ENCODE measurements at regions not wholly inside any gene's neighbourhood (a gene's known extent, or its start where the extent isn't known, plus 50 kb on each side); places are given as distances from the start of the nearest gene placed in this dataset.
"Not testable (repeated sequence)": the region's sequence is repeated elsewhere in the genome, so short reads cannot be mapped to it uniquely, and the experiment has no call there.

- no peak for DNase-seq
These were observed 214.9 kb upstream of the EDNRB start for GRCh38 chr13:78133511-78133910.

GRCh38 chr13:78131811-78132210, 213.2 kb upstream of the EDNRB start:
- DNase-seq: no peak

GRCh38 chr13:78131346-78131745, 212.7 kb upstream of the EDNRB start:
- no peak for DNase-seq

- no peak for DNase-seq
These were observed 211.2 kb upstream of the EDNRB start for GRCh38 chr13:78129823-78130222.

GRCh38 chr13:78129359-78129758, 210.7 kb upstream of the EDNRB start:
- DNase-seq: no peak

- peak; percentile 19 to 56 for DNase-seq
These were observed 203.1 kb upstream of the EDNRB start for GRCh38 chr13:78121459-78122348.

- no peak for DNase-seq
These were observed 202.4 kb upstream of the EDNRB start for GRCh38 chr13:78121001-78121400.

GRCh38 chr13:78120144-78120543, 201.5 kb upstream of the EDNRB start:
- DNase-seq: not testable (repeated sequence)

- DNase-seq: not testable (repeated sequence)
These were observed 198.4 kb upstream of the EDNRB start for GRCh38 chr13:78117070-78117469.

GRCh38 chr13:78105656-78106055, 187.0 kb upstream of the EDNRB start:
- no peak for DNase-seq

GRCh38 chr13:78103936-78104335, 185.3 kb upstream of the EDNRB start:
- no peak for DNase-seq

GRCh38 chr13:78102741-78103140, 184.1 kb upstream of the EDNRB start:
- DNase-seq: no peak

GRCh38 chr13:78102121-78102677, 183.6 kb upstream of the EDNRB start:
- no peak for DNase-seq

- no peak for DNase-seq
These were observed 181.9 kb upstream of the EDNRB start for GRCh38 chr13:78100486-78100885.

- no peak for DNase-seq
These were observed 179.6 kb upstream of the EDNRB start for GRCh38 chr13:78098249-78098648.

- DNase-seq: no peak
These were observed 177.6 kb upstream of the EDNRB start for GRCh38 chr13:78096221-78096620.

- DNase-seq: no peak
These were observed 169.5 kb upstream of the EDNRB start for GRCh38 chr13:78087966-78088678.

- DNase-seq: no peak
These were observed 167.0 kb upstream of the EDNRB start for GRCh38 chr13:78085434-78086225.

GRCh38 chr13:78084401-78084800, 165.8 kb upstream of the EDNRB start:
- no peak for DNase-seq

GRCh38 chr13:78078168-78078567, 159.5 kb upstream of the EDNRB start:
- DNase-seq: no peak

- DNase-seq: no peak
These were observed 148.7 kb upstream of the EDNRB start for GRCh38 chr13:78067290-78067689.

- no peak for DNase-seq
These were observed 146.5 kb upstream of the EDNRB start for GRCh38 chr13:78065141-78065540.

- DNase-seq: no peak
These were observed 143.2 kb upstream of the EDNRB start for GRCh38 chr13:78061806-78062205.

Measured in CD4-positive, alpha-beta T cell treated with Interferon alpha-2 for 1 hour (primary cell).